ENCODE measurements at regions not wholly inside any gene's neighbourhood (a gene's known extent, or its start where the extent isn't known, plus 50 kb on each side); places are given as distances from the start of the nearest gene placed in this dataset.
A peak's percentile ranks its signal among the peaks of the same experiment; 100 is the strongest.

DNA sequence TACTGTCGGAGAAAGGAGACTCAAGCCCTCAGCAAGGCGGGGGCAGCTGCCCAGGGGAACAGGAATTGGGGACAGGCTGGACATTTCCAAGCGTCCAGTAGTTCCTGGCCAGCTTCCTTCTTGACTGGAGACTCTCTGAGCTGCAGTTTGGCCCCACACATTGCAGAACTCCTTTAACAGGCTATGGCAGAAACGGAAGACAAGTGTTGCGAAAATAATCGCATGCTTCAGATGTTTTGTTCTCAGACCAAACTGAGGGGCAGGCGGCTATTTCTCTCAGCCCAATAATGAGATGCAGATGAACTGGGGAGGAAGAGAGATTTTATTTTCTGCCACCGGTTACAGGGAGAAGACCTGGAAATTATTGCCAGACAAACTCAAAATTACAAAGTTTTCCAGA lies 88.0 kb upstream of the PFKP start:
- WGBS, 5 donors = 53 to 70% (median 56%) methylated on average over 8 of the region's 8 CpGs
- Histone ChIP-seq H3K36me3 (no peaks in the 10 kb centered on the region), H3K4me3 (no peak overlapping the region), H3K27ac (peak overlapping the region in 1 of 8 donors; percentile 8), H3K27me3 (replicated peaks in 1 of 7) (peaks cover 0 to 11% (median 0%) of the 10 kb centered on the region in 7 donors), H3K9me3 (no peaks in the 10 kb centered on the region), H3K4me1 (peaks cover 0 to 14% (median 2%) of the 10 kb centered on the region in 6 donors)
- intact Hi-C loops (cut with DNase I; ENCODE audit: low total_unique reads) = no loop called here
- DNase-seq = no peak
- TF ChIP-seq, protein P1, sequence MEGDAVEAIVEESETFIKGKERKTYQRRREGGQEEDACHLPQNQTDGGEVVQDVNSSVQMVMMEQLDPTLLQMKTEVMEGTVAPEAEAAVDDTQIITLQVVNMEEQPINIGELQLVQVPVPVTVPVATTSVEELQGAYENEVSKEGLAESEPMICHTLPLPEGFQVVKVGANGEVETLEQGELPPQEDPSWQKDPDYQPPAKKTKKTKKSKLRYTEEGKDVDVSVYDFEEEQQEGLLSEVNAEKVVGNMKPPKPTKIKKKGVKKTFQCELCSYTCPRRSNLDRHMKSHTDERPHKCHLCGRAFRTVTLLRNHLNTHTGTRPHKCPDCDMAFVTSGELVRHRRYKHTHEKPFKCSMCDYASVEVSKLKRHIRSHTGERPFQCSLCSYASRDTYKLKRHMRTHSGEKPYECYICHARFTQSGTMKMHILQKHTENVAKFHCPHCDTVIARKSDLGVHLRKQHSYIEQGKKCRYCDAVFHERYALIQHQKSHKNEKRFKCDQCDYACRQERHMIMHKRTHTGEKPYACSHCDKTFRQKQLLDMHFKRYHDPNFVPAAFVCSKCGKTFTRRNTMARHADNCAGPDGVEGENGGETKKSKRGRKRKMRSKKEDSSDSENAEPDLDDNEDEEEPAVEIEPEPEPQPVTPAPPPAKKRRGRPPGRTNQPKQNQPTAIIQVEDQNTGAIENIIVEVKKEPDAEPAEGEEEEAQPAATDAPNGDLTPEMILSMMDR (IDR thresholded peaks at IDR 0.05 in 8 of 11, conservative IDR thresholded peaks at IDR 0.05 in 3 of 11) = no peak
- no peak for TF ChIP-seq POLR2AphosphoS5 (IDR thresholded peaks at IDR 0.05)
- no peak for TF ChIP-seq POLR2A (IDR thresholded peaks at IDR 0.05)

DNA sequence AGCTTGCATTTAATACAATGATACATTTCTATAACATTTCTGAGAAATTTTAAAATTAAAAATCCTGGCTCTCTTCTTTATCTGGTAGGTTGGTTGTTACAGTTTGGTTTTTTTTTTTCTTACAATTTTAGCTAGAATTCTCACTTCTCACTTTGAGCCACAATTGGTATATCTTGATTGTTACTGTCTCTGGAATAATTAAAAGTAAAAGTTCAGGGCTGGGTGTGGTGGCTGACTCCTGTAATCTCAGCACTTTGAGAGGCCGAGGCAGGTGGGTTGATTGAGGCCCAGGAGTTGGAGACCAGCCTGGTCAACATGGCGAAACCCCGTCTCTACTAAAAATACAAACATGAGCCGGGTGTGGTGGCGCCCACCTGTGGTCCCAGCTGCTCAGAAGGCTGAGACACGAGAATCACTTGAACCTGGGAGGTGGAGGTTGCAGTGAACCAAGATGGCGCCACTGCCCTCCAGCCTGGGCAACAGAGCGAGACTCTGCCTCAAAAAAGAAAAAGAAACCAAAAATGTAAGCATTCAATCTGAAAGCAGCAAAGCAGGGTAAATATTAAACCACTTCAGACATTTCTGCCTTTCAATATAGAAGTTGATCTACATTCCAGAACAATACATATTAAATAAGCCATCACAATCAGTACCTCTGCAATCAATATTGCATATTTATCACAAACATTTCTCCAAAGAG lies 88.6 kb upstream of the PFKP start:
- no peak for DNase-seq
- intact Hi-C loops (cut with DNase I; ENCODE audit: low total_unique reads) = no loop called here
- Histone ChIP-seq H3K4me3 (no peak overlapping the region), H3K27me3 (replicated peaks in 1 of 7) (peaks cover 0 to 10% (median 0%) of the 10 kb centered on the region in 7 donors), H3K36me3 (no peaks in the 10 kb centered on the region), H3K27ac (peak overlapping the region in 1 of 8 donors; percentile 8), H3K9me3 (no peaks in the 10 kb centered on the region), H3K4me1 (peaks cover 0 to 14% (median 2%) of the 10 kb centered on the region in 6 donors)
- 71 to 85% (median 79%) methylated on average over 8 of the region's 8 CpGs for WGBS, 5 donors
- TF ChIP-seq POLR2A (IDR thresholded peaks at IDR 0.05) = no peak
- TF ChIP-seq POLR2AphosphoS5 (IDR thresholded peaks at IDR 0.05) = no peak
- TF ChIP-seq, protein P1 (IDR thresholded peaks at IDR 0.05 in 8 of 11, conservative IDR thresholded peaks at IDR 0.05 in 3 of 11) = no peak

DNA sequence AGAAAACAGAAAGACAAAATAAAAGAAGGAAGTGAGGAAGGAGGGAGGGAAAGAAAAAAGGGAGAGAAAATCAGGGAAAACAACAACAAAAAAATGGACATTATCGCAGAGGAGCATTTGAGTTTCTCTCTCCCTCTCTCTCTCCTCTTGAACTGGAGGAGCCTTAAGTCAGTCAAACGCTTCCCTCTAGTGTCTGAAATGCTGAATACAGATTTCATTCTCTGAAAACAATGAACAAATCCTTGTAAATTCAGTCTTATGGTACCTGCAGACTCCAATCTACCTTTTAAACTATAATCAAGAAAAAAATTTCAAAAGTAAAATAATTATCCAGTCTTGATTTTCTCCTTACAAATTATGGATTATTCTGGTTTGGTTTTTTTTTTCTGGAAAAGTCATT lies 89.2 kb upstream of the PFKP start:
- TF ChIP-seq POLR2A (IDR thresholded peaks at IDR 0.05) (no peak), POLR2AphosphoS5 (IDR thresholded peaks at IDR 0.05) (no peak)
- TF ChIP-seq, protein P1 (IDR thresholded peaks at IDR 0.05 in 8 of 11, conservative IDR thresholded peaks at IDR 0.05 in 3 of 11) = peak in 5 of 11 experiments; percentile 23 to 48 (median 30)
- Histone ChIP-seq H3K27ac (no peak overlapping the region), H3K4me3 (no peak overlapping the region), H3K36me3 (no peaks in the 10 kb centered on the region), H3K27me3 (replicated peaks in 1 of 7) (peaks cover 0 to 10% (median 0%) of the 10 kb centered on the region in 7 donors), H3K9me3 (no peaks in the 10 kb centered on the region), H3K4me1 (peaks cover 0 to 14% (median 2%) of the 10 kb centered on the region in 6 donors)
- WGBS, 5 donors = 15 to 27% (median 19%) methylated on average over 2 of the region's 2 CpGs
- DNase-seq = no peak
- intact Hi-C loops (cut with DNase I; ENCODE audit: low total_unique reads) = no loop called here

DNA sequence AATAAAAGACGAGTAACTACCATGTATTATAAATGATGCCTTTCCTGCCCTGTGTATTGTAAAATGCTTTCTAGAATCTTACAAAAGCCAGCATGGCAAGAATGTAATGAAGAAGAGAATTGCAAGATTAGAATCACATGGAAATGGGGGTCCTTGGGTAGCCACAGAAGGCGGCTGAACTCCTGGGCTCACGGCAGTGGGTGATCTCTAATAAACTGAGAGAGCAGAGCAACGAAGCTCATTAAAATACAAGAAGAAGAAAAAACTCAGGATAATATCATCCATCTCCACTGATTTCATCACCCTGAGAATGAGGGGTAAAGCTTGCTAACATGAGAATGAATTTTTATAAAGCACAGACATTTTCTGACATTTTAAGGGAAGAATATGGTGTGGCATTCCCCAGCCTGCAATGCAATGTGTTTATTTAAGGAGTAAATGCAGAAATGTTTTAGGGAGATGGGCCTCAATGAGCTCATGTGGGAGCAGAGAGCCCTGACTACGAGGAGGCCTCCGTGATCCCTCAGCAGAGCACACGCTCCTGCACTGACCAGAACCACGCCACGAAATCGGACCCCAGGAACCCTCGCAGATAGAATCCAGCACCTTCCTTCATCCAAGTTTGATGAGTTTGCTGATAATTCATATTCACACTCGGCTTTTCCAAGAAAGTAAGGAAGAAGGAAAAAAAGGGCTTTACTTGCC lies 92.7 kb upstream of the PFKP start:
- TF ChIP-seq POLR2AphosphoS5 (IDR thresholded peaks at IDR 0.05) (no peak), POLR2A (IDR thresholded peaks at IDR 0.05) (no peak)
- TF ChIP-seq, protein P1 (IDR thresholded peaks at IDR 0.05 in 8 of 11, conservative IDR thresholded peaks at IDR 0.05 in 3 of 11) = no peak
- Histone ChIP-seq H3K4me3 (no peak overlapping the region), H3K27ac (no peak overlapping the region), H3K27me3 (replicated peaks in 1 of 7) (no peaks in the 10 kb centered on the region), H3K9me3 (no peaks in the 10 kb centered on the region), H3K4me1 (peaks cover 0 to 10% (median 2%) of the 10 kb centered on the region in 6 donors), H3K36me3 (no peaks in the 10 kb centered on the region)
- 83 to 91% (median 89%) methylated on average over 12 of the region's 12 CpGs for WGBS, 5 donors
- intact Hi-C loops (cut with DNase I; ENCODE audit: low total_unique reads) = no loop called here
- no peak for DNase-seq

Measured in spleen (tissue), 11 donors.